Immature natural killer cell (primary cell): ENCODE measurements at regions not wholly inside any gene's neighbourhood (a gene's known extent, or its start where the extent isn't known, plus 50 kb on each side); places are given as distances from the start of the nearest gene placed in this dataset.
"Not testable (repeated sequence)": the region's sequence is repeated elsewhere in the genome, so short reads cannot be mapped to it uniquely, and the experiment has no call there.

ENCODE experiments used
- DNase-seq, 3 donors: peaks; one replicate each; pipeline ENCODE4 v3.0.0; 2022; ENCODE audit warnings: mixed read lengths in 1 of 3
- H3K27ac Mint-ChIP-seq, 6 donors: one replicate each; pipeline ENCODE4 v1.8.0; 2020; ENCODE audit warnings: mixed read lengths in 6 of 6, mild to moderate bottlenecking in 5 of 6, inconsistent platforms in 4 of 6, moderate library complexity in 3 of 6
- H3K27me3 Mint-ChIP-seq, 3 donors: one replicate each; pipeline ENCODE4 v1.8.0; 2020 to 2021; ENCODE audit warnings: low read depth in 3 of 3, mild to moderate bottlenecking in 3 of 3, mixed read lengths in 3 of 3, moderate library complexity in 3 of 3, inconsistent platforms in 1 of 3
- H3K36me3 Mint-ChIP-seq, 3 donors: one replicate each; pipeline ENCODE4 v1.8.0; 2020; ENCODE audit warnings: mixed read lengths in 3 of 3, inconsistent platforms in 2 of 3, mild to moderate bottlenecking in 2 of 3
- H3K4me1 Mint-ChIP-seq, 2 donors: one replicate each; pipeline ENCODE4 v1.8.0; 2020; ENCODE audit warnings: inconsistent platforms in 2 of 2, mild to moderate bottlenecking in 2 of 2, mixed read lengths in 2 of 2, moderate library complexity in 1 of 2
- H3K4me3 Mint-ChIP-seq, 5 donors: one replicate each; pipeline ENCODE4 v1.8.0; 2020; ENCODE audit warnings: mild to moderate bottlenecking in 5 of 5, mixed read lengths in 5 of 5, inconsistent platforms in 3 of 5, moderate library complexity in 3 of 5
- H3K9me3 Mint-ChIP-seq, 6 donors: one replicate each; pipeline ENCODE4 v1.8.0; 2020; ENCODE audit warnings: mild to moderate bottlenecking in 6 of 6, mixed read lengths in 6 of 6, inconsistent platforms in 4 of 6, moderate library complexity in 3 of 6

- Mint-ChIP-seq H3K4me1 (no peaks in the 10 kb centered on the region), H3K27ac (no peak overlapping the region), H3K27me3 (peaks cover 0 to 7% (median 5%) of the 10 kb centered on the region in 3 donors), H3K9me3 (no peaks in the 10 kb centered on the region), H3K36me3 (peaks cover 0 to 4% (median 0%) of the 10 kb centered on the region in 3 donors), H3K4me3 (no peak overlapping the region)
- no peak for DNase-seq
These were observed 107.7 kb upstream of the DAB2 start for GRCh38 chr5:39532511-39532910.

DNA sequence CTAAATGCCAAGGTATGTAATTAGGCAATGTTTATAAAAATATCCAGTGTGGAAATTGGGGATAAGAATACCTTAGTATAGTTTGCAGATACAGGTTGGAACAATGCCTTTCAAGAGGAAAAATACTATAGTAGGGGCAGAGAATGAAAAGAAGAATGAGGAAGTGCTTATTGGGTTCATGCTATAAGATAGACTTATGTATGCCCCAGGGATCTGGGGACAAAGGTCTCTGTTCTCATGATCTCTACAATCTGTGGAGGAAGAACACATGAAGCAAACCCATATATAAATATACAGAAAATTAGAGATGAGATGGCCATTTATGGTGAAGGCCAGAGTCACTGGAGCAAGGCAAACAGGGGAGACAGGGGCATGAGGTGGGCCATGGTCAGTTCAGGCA is 106.5 kb upstream of the DAB2 start:
- Mint-ChIP-seq H3K36me3 (peaks cover 0 to 4% (median 0%) of the 10 kb centered on the region in 3 donors), H3K4me1 (peaks cover 4 to 6% of the 10 kb centered on the region in 2 donors), H3K27ac (no peak overlapping the region), H3K27me3 (peaks cover 3 to 7% (median 5%) of the 10 kb centered on the region in 3 donors), H3K9me3 (no peaks in the 10 kb centered on the region), H3K4me3 (no peak overlapping the region)
- no peak for DNase-seq

- Mint-ChIP-seq H3K27me3 (peaks cover 0 to 4% (median 3%) of the 10 kb centered on the region in 3 donors), H3K9me3 (no peaks in the 10 kb centered on the region), H3K4me1 (peaks cover 4 to 6% of the 10 kb centered on the region in 2 donors), H3K36me3 (peaks cover 0 to 4% (median 0%) of the 10 kb centered on the region in 3 donors), H3K4me3 (no peak overlapping the region), H3K27ac (no peak overlapping the region)
- DNase-seq: no peak
These were observed 102.2 kb upstream of the DAB2 start for GRCh38 chr5:39526914-39527477.

- DNase-seq, H3K36me3 Mint-ChIP-seq, H3K9me3 Mint-ChIP-seq, H3K27ac Mint-ChIP-seq, H3K27me3 Mint-ChIP-seq, H3K4me1 Mint-ChIP-seq, H3K4me3 Mint-ChIP-seq: not testable (repeated sequence)
These were observed 101.0 kb upstream of the DAB2 start for GRCh38 chr5:39525781-39526180.

GRCh38 chr5:39525271-39525670 is 100.5 kb upstream of the DAB2 start:
- H3K4me1 Mint-ChIP-seq: peaks cover 4 to 6% of the 10 kb centered on the region in 2 donors
- no peaks in the 10 kb centered on the region for H3K9me3 Mint-ChIP-seq
- peaks cover 2 to 9% (median 3%) of the 10 kb centered on the region in 3 donors for H3K27me3 Mint-ChIP-seq
- H3K27ac Mint-ChIP-seq: no peak overlapping the region
- no peaks in the 10 kb centered on the region for H3K36me3 Mint-ChIP-seq
- no peak overlapping the region for H3K4me3 Mint-ChIP-seq
- no peak for DNase-seq

DNA sequence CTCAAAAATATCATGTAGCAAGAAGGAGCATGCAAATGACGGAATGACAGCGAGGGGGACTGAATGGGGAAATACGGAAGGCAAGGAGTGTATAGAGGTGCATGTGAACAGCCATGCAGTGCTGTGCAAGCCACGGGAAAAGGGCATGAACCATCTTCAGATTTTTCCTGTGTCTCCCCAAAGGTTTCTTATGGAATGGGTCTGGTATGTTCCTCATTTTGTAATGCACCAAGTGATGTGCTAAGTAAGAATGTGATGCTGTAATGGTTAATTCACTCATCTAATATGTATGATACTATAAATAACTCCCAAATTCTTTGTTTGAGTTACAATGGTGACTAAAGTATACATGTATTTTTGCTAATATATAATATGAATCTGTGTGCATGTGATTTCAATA is 99.0 kb upstream of the DAB2 start:
- H3K27ac Mint-ChIP-seq: no peak overlapping the region

GRCh38 chr5:39521940-39522590 is 97.3 kb upstream of the DAB2 start:
- no peak overlapping the region for H3K27ac Mint-ChIP-seq
- no peak for DNase-seq
- H3K36me3 Mint-ChIP-seq: no peaks in the 10 kb centered on the region
- peaks cover 4 to 5% of the 10 kb centered on the region in 2 donors for H3K4me1 Mint-ChIP-seq
- peaks cover 1 to 9% (median 2%) of the 10 kb centered on the region in 3 donors for H3K27me3 Mint-ChIP-seq
- H3K9me3 Mint-ChIP-seq: no peaks in the 10 kb centered on the region
- no peak overlapping the region for H3K4me3 Mint-ChIP-seq

More for the DNA sequence above, 99.0 kb upstream of the DAB2 start:
- Mint-ChIP-seq H3K4me3 (no peak overlapping the region), H3K9me3 (no peaks in the 10 kb centered on the region), H3K27me3 (peaks cover 1 to 9% (median 2%) of the 10 kb centered on the region in 3 donors), H3K4me1 (peaks cover 4 to 6% of the 10 kb centered on the region in 2 donors), H3K36me3 (no peaks in the 10 kb centered on the region)
- no peak for DNase-seq

- no peak for DNase-seq
- no peak overlapping the region for H3K27ac Mint-ChIP-seq
- H3K4me3 Mint-ChIP-seq: no peak overlapping the region
- no peaks in the 10 kb centered on the region for H3K36me3 Mint-ChIP-seq
- H3K27me3 Mint-ChIP-seq: peaks cover 1 to 6% (median 2%) of the 10 kb centered on the region in 3 donors
- H3K9me3 Mint-ChIP-seq: no peaks in the 10 kb centered on the region
- H3K4me1 Mint-ChIP-seq: no peaks in the 10 kb centered on the region
These were observed 96.5 kb upstream of the DAB2 start for GRCh38 chr5:39521098-39521860.

- Mint-ChIP-seq H3K27me3 (peaks cover 1 to 6% (median 2%) of the 10 kb centered on the region in 3 donors), H3K9me3 (no peaks in the 10 kb centered on the region), H3K4me1 (no peaks in the 10 kb centered on the region), H3K27ac (no peak overlapping the region), H3K4me3 (no peak overlapping the region), H3K36me3 (no peaks in the 10 kb centered on the region)
- no peak for DNase-seq
These were observed 95.4 kb upstream of the DAB2 start for GRCh38 chr5:39520232-39520572.

DNA sequence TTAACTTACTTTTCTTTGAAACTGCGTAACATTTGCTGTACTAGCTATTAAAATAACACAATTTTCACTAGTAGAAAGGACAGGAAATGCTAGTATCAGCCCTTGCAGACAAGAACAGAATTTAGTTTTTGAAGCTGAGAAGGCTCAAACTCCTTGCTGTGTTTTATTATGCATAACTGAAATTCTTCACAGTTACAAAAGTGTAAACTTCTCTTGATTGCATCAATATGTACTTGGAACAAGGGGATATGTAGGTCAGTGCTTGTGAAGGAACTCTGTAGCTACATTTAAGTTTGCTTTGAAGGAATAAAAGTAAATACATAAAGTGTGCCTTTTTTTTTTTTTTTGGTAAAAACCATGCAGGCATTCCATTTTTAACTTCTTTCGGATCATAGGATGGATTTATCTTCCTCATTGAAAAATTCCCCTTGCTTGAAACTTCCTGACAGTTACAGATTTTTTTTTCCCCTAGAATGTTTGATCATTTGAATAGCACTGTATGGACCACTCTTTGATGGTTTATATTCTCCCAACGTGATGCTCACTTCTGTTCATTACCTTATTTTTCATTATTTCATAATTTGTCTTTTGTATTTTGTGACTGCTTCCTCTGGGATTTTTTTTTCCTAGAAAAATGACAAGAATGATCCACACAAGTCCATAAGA is 94.9 kb upstream of the DAB2 start:
- Mint-ChIP-seq H3K36me3 (no peaks in the 10 kb centered on the region), H3K27ac (no peak overlapping the region), H3K4me3 (no peak overlapping the region), H3K9me3 (no peaks in the 10 kb centered on the region), H3K4me1 (no peaks in the 10 kb centered on the region), H3K27me3 (peaks cover 1 to 6% (median 2%) of the 10 kb centered on the region in 3 donors)
- no peak for DNase-seq

DNA sequence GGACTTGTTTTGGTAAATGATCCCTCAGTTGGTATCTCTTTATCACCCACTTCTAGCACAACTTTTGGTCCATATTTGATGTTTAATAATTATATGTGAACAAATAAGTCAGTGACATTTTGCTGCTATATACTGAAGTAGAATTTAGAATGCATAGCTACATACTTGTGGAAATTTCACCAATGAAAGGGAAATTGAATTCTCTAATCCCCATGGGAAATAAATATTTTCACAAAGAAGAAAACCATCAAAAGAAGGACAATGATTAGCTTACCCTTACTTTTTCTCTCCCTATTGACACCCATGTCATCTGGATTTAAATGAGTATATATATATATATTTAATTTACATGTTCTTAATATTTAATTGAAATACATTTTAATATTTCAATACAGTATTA is 94.3 kb upstream of the DAB2 start:
- no peak overlapping the region for H3K4me3 Mint-ChIP-seq
- no peaks in the 10 kb centered on the region for H3K4me1 Mint-ChIP-seq
- no peak overlapping the region for H3K27ac Mint-ChIP-seq
- DNase-seq: no peak
- no peaks in the 10 kb centered on the region for H3K9me3 Mint-ChIP-seq
- no peaks in the 10 kb centered on the region for H3K36me3 Mint-ChIP-seq
- H3K27me3 Mint-ChIP-seq: peaks cover under 1 to 6% (median 2%) of the 10 kb centered on the region in 3 donors

DNA sequence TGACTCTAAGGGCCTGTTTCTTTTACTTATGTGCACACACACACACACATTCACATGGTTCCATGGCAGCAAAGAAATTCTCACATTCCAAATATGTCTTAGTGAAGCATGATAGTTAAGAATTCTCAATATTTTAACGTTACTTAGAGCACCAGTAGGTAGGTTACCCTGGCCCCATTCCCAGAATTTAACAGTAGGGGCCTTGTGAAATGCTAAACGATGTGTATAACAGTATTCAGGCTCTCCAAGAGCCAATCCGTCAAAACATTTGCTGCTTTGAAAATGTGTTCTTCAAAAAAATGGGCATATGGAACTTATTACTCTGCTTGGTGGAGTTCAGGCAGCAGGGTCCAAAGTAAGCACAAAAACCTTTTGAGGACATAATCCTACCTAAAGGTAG is 93.7 kb upstream of the DAB2 start:
- Mint-ChIP-seq H3K9me3 (no peaks in the 10 kb centered on the region), H3K4me1 (no peaks in the 10 kb centered on the region), H3K27me3 (peaks cover 0 to 6% (median 2%) of the 10 kb centered on the region in 3 donors), H3K27ac (no peak overlapping the region), H3K4me3 (no peak overlapping the region), H3K36me3 (no peaks in the 10 kb centered on the region)
- DNase-seq: no peak

DNA sequence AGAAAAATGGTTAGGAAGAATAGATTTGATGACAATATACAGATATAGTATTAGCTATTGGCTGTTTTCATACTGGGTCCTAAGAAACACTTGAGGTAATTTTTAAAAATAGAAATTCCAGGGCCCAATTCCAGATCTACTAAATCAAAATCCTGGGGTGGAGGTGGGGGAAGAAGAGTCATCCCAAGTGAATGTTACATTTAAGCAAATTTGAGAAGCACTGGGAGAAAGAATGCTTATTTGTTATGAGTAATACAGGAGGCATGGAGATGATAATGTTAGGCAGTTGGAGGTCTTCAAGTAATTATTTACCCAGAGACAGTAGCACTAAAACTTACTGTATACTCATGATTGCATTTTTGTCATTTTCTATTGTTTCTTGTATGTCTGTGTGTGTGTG is 93.0 kb upstream of the DAB2 start:
- Mint-ChIP-seq H3K27ac (no peak overlapping the region), H3K4me1 (no peaks in the 10 kb centered on the region), H3K4me3 (no peak overlapping the region), H3K36me3 (no peaks in the 10 kb centered on the region), H3K9me3 (no peaks in the 10 kb centered on the region), H3K27me3 (peaks cover 0 to 6% (median 2%) of the 10 kb centered on the region in 3 donors)
- DNase-seq: no peak

GRCh38 chr5:39515881-39516280 is 91.1 kb upstream of the DAB2 start:
- no peaks in the 10 kb centered on the region for H3K36me3 Mint-ChIP-seq
- peaks cover 0 to 2% (median 0%) of the 10 kb centered on the region in 3 donors for H3K27me3 Mint-ChIP-seq
- H3K9me3 Mint-ChIP-seq: no peaks in the 10 kb centered on the region
- no peaks in the 10 kb centered on the region for H3K4me1 Mint-ChIP-seq
- no peak overlapping the region for H3K27ac Mint-ChIP-seq
- no peak overlapping the region for H3K4me3 Mint-ChIP-seq
- DNase-seq: no peak
